HG02885 (cell line): ENCODE measurements at regions not wholly inside any gene's neighbourhood (a gene's known extent, or its start where the extent isn't known, plus 50 kb on each side); places are given as distances from the start of the nearest gene placed in this dataset.
A peak's percentile ranks its signal among the peaks of the same experiment; 100 is the strongest.

Source experiments
- ATAC-seq: cut with Tn5 transposase; IDR thresholded peaks from one replicate; pipeline ENCODE4 v1.9.1; 2021; ENCODE audit warnings: mild to moderate bottlenecking; ENCODE audit not compliant: unreplicated experiment, poor library complexity

DNA sequence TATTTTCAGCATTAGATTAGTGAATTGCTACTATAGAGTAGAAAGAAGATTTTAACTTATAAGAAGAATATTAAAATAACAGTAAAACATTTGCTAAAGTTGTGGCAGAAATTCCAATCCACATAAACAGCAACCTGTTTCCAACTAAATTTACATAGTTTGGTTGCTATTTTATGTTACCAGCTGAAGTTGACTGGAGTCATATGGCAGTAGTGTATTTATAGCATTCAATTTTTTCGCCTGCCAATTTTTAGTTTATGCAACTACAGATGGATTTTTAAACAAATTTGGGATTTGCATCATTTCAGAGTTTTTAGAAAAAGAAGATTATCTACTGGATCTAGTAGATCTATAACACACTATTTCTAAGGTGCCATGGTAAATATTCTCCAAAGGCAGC lies 332.5 kb upstream of the BCHE start:
- ATAC-seq = no peak

DNA sequence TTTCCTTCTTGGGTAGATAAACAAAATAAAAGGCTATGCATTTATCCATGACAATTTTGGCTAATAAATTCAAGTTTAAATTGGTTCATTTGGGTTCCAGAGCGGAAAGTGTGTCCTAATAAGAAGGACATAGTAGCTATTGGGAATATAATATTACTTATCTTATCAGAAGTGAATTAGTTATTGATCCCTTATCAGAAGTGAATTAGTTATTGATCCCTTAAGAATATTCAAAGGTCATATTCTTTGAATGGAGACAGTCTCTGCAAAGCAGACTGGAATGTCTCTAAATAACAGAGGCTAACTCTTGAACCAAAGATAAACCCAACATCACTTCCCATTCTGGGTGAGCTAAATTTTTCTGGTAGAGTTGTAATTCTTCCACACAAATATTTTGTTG lies 290.7 kb upstream of the BCHE start:
- ATAC-seq = no peak

DNA sequence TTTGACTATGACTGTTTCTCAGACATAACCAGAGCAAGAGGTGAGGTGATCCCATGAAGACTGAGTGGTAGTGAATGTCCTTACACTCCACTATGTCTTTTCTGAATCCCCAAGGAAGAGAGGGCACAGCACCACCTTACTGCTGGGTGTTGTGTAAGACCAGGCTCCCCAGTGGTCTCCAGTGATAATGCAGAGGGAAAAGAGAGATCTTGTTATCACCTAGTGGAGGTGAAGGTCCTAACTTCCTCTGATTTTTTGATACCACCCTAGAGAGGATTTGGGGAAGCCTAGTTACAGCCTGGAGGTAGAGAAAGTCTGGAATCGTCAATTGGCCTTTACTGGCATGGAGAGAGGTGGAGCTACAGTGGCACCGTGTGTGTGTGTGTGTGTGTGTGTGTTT lies 288.0 kb upstream of the BCHE start:
- ATAC-seq = no peak

DNA sequence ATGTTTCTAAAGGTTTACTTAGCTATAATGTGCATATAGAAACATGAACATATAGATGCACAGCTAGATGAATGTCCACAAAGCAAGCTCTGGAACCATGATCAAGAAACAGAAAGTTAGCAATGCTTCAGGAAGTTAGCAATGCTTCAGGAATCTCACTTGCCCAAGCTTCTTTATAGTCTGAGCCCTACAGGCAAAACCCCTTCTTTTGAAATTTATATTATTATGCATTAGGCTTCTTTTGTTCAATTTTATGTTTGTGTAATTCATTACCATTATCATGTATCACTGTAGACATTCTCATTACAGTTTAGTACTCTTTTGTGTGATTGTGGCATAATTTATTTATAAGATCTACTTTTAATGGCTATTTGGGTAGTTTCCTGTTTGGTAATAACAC lies 286.4 kb upstream of the BCHE start:
- no peak for ATAC-seq

DNA sequence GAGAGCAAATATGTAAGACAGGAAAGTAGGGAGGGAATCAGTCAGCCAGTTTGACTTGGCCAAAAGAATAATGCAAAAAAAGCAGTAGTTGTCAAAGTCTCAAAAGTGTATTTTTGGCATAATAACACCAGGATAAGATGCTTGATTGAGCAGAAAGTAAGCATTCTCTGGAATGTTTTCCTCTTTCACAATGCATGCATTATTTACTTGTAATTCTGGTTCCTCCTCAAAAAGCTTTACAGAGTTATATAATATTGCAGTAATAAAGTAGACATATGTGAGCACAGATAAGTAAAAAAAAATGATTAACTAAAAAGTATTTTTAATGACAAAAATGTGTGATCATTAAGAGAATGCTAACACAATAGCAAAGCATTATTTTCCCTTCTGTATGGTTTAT lies 285.9 kb upstream of the BCHE start:
- ATAC-seq = no peak

DNA sequence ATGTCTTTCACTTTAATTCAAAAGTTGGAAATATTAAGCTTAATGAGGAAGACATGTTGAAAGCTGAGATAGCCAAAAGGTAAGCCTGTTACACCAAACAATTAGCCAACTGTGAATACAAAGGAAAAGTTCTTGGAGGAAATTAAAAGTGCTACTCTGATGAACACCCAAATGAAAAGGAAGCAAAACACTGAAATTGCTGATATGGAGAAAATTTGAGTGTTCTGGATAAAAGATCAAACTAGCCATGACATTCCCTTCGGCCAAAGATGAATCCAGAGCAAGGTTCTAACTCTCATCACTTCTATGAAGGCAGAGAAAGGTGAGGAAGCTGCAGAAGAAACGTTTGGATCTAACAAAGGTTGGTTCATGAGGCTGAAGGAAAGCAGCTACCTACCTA lies 280.8 kb upstream of the BCHE start:
- no peak for ATAC-seq

DNA sequence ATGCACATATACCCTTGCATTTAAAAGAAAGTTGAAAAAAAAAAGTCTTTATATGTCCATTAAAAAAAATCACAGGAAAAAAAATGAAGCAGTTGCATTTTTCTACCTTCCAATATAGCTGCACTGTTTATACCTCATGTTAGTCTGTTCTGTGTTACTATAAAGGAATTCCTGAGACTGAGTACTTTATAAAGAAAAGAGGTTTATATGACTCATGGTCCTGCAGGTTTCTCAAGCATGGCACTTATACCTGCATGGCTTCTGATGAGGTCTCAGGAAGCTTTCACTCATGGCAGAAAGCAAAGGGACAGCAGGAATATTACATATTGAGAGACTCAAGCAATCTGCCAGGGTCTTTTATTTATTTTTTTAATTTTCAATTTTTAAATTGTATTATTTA lies 277.2 kb upstream of the BCHE start:
- ATAC-seq = no peak

DNA sequence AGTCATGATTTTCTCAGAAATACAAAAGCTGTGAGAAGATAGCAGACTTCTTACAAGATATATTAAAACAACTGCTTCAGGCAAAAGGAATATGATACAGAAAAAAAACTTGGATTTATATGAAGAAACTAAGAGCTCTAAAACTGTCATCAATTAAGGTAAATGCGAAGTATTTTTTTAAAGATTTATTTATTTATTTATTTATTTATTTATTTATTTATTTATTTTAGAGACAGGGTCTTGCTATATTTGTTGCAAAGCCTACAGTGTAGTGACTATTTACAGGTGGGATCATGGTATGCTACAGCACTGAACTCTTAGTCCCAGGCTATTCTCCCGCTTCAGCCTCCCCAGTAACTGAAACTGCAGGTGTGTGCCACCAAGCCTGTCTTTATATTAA lies 274.3 kb upstream of the BCHE start:
- ATAC-seq = no peak

DNA sequence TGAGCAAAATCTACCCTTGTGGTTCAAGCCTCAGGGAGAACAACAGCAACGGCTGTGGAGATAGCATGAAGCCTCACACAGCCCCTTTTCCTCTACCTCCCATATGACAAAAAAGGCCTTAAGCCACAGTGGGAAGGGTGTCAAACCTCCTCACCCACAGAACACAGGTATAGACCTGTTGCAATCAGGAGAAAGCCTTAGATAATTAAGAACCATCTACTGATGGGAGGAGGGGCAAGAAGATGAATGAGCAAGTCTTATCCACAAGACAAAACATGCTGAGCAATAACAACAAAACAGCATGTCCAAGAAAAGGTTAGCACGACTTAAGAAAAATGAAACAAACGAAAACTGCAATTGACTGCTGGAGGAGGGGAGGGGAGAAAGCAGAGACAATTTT lies 272.9 kb upstream of the BCHE start:
- no peak for ATAC-seq

DNA sequence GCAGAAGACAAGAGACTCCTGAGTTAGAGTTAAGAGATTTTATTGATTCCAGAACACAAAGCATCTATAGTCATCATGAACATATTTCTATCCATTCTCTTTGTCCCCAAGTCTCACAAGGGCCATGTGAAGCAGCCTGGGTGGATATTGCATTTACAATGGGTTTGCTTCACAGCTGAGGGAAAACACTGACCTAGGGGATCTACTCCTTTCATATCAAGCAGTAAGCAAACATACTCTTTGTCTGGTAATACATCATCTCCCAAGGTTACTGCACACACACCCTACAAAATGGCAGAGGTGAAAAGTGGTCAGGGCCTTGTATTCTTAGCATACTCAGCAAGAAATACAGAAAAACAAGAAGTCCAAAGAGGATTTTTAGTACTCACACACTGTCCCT lies 267.7 kb upstream of the BCHE start:
- no peak for ATAC-seq

DNA sequence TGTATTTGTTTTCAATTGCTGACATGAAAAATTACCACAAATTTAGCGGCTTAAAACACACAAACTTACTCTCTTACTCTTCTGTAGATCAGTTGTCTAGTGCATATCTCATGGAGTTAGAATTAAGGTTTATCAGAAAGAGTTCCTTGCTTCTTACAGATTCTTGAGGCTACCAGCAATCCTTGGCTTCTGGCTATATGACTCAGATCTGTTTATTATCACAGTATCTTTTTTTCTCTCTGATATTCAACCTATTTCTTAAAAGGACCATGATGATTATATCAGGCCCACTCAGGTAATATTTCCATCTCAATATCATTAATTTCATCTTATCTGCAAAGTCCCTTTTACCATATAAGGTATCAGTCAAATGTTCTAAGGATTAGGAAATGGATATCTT lies 263.5 kb upstream of the BCHE start:
- ATAC-seq = no peak

DNA sequence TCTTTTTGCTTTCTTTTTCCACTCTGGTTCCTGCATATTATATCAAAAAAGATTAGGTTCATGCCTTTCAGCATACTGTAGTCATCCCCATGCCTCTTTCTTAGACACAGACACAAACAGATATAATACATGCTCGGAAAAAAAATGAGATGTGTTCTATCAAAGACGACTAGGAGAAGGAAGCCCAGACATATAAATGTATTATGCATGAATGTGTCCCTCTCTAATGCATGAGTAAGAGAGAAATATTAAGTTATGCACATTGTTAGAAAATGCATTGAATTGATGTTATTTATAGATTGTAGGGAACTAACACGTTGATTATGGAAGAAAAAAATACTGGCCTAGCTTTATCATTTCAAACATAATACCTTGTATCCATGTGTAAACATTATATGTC lies 252.4 kb upstream of the BCHE start:
- no peak for ATAC-seq

DNA sequence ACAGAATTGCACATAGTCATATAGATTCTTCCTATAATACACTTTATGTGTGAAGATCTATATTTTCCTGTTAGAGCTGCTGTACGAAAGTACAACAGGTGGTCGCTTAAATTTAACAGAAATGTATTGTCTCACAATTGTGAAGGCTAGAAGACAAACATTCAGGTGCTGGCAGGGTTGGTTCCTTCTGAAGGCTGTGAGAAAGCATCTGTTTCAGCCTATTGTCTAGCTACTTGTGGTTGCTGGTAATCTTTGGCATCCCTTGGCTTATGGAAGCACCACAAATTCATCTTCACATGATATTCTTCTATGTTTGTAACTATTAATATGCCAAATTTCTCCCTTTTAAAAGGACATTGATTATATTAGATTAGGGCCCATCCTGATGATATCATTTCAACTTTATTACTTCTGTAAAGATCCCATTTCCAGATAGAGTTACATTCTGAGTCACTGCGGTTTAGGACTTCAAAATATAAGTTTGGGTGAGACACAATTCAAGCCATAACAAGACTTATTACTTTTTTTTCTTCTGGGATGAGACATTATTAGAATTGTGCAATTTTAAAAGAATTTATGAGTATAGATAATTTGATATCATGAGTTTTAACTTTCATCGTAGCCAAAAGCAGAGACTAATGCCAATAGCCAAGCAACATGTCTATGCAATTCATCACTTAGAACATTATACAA lies 248.1 kb upstream of the BCHE start:
- no peak for ATAC-seq

DNA sequence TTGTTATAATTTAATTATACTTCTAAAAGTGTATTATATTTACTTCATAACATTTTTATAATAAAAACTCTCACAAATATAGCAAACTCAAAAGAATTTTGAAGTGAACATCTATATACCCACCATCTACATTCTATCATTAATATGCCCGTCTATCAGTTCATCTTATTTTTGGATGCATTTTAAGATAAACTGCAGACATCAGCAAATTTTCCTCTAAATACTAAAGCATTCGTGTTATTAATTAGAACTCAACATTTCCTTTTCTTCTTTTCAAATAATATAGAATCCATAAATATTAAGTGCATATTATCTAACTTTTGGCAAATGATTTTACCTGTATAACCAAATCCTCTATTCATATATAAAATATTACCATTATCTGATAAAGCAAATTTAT lies 242.9 kb upstream of the BCHE start:
- ATAC-seq = no peak

DNA sequence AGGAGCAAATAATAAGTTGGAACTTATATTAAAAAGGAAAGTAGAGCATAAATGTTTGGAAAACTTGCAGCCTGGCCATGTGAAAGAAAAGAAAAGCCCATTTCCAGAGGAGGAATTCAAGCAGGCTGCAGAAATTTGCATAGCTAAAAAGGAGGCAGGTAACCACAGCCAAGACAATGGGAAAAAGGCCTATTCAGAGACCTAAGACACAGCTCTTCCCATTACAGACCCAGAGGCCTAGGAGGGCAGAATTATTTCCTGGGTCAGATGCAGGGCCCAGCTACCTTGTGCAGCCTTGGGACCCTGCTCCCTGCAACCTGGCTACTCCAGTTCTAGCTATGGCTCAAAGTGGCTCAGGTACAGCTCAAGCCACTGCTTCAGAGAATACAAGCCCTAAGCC lies 234.6 kb upstream of the BCHE start:
- no peak for ATAC-seq

DNA sequence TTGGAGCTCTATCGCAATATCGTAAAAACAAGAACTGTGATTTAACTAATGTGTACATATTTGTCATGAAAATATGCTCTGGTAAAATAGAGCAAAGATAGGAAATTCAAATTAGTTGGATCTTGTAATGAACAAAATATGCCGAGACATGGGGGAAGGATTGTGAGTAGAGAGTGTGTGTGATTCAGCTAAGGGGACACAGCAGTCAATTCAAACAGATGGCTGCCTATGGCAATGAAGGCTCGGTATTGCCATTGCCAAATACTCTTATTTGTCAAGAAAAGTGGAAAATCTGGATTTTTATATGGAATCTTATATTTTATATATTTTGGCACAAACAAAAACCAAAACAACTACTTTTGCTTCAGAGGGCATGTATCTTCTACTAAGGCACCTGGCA lies 227.3 kb upstream of the BCHE start:
- no peak for ATAC-seq

DNA sequence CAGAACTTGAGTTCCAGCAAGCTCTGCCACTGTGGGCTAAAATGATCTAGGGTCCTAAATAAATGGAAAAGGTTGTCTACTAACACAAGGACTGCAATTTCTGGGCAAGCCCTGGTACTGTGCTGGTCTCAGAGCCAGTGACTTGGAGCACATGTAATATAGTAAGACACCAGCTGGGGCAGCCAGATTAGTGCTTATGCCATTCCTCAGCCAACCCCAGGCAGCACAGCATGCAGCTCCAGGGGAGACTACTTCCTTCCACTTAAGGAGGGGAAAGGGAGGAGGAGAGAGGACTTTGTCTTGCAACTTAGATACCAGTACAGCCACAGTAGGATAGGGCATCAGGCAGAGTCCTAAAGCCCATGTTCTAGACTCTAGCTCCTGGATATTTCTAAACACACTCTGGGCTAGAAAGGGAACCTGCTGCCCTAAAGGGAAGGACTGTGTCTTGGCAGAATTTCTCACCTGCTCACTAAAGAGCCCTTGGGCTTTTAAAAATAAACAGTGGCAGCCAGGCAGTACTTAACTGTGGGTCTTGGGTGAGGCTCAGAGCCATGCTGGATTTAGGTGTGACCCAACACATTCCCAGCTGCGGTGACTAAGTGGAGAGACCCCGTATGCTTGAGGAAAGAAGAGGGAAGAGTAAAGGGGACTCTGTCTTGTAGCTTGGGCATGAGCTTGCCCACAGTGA lies 223.7 kb upstream of the BCHE start:
- ATAC-seq = no peak

DNA sequence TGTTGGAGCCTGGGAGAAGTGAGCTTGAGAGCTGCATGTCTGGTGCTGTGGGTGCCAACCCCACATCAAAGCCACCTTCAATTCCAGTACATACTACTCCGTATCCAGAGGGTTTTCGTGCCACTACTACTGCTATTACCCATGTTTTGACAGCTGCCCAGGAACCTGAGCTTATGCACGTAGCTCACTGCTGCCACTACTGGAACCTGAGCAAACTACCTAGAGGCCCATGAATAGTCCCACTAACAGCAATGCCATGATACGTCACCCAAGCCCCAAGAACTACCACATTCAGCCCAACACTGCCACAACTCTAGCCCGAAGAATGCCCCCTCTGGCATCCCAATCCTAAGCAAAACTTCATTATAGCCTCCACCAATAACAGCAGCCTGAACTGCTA lies 215.2 kb upstream of the BCHE start:
- no peak for ATAC-seq

DNA sequence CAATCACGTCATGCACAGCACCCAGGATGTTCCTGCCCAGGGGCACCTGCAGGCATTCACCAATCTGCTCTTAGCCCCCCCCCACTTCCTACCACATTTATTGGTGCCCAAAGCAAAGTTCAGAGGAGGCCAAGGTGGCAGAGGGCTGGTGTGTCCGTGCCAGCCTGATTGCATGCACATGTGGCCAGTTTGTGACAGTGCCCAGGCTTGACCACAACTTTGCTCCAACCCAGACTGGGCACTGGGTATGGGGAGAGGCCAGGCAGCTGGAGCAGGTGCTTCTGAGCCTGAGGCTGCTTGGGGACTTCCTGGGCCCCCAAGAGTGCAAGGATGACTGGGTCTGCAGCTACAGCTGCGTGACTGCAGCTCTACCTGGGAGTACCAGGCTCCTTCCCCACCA lies 192.3 kb upstream of the BCHE start:
- no peak for ATAC-seq

DNA sequence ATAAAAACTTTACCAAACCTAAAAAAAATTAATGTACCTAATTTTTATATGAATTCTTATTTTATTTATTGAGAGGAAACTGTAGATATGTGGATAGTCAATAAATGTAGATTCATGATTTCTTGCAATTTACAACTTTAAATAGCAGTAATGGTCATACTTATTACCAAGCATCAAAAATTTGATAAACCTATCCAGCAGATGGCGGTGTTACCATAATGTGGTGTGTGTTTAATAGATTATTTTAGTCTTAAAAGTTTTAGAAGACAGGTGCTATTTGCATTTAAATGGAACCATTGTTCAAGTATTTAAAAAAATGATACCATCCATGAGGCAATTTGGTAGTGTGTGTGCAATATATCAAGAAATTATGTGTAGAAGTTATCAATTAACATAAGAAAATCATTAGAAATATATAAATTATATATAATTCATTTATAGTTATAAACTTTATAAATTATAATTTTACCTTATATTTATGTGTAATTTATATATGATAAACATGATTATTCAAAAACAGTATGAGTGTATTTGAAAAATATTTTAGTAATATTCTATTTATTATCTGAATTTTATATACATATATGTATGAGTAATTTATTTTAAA lies 176.0 kb upstream of the BCHE start:
- ATAC-seq = peak; percentile 52

DNA sequence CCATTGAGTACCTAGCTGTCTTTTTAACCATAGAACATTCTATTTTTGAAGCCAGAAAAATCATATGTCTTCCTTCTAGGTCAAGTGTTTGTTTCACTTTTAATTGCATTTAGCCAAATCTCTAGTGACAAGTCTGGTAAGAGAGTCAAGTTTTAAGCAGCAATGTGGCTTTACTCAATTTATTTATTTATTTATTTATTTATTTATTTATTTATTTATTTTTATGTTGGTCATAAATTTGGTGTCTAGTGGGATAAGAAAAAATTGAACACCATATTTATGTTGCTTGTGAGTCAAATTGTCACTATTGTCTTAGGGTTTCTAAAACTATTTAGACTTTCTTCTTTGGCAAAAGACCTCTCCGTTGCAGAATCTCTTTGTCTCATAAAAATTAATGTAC lies 174.5 kb upstream of the BCHE start:
- no peak for ATAC-seq

DNA sequence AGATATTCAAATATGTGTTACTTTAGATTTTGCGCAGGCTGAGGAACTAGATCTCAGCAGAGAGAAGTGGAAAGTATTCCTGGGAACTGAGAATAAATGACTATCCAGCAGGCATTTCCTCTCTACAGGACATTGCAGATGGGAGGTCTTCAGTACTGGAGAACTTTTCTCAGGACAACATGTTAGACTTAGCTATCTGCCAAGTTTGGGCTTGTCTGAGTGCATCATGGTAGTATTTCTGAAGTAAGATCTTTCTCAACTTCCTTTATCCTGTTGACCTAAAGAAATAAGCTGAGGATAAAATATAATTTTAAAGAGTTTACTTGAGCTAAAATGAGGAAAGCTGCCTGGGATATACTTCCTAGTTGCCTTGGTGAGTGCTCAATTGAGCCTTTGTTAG lies 167.9 kb upstream of the BCHE start:
- ATAC-seq = no peak
